GM19395 (cell line): ENCODE measurements at regions not wholly inside any gene's neighbourhood (a gene's known extent, or its start where the extent isn't known, plus 50 kb on each side); places are given as distances from the start of the nearest gene placed in this dataset.

Source experiments
- ATAC-seq: cut with Tn5 transposase; IDR thresholded peaks from one replicate; pipeline ENCODE4 v1.9.1; 2021; ENCODE audit warnings: mild to moderate bottlenecking, moderate library complexity; ENCODE audit not compliant: unreplicated experiment

DNA sequence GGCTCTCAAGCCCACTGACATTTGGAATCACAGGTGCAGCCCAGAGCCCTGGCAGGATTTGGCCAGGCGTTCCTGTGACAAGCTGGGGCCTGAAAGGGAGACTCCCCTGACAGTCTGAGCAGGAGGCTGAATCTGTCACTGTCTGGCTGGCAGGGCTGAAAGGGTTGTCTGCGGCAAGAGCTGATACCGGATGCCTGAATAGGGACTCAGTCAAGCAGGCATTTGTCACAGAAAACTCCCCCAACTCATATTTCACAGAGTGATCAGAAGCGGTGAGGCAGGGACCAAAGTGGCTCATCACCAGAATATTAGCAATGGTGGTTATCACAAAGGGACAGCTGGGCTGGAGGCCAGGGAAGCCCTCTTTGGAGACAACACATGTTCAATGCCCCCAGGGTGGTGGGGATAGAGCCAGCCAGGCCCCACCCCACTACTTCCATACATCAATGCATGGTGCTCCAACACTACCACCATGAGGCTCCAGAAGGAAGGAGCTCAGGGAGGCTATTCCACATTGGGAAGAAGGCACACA is 295.5 kb downstream of the DTWD2 start:
- ATAC-seq: no peak

DNA sequence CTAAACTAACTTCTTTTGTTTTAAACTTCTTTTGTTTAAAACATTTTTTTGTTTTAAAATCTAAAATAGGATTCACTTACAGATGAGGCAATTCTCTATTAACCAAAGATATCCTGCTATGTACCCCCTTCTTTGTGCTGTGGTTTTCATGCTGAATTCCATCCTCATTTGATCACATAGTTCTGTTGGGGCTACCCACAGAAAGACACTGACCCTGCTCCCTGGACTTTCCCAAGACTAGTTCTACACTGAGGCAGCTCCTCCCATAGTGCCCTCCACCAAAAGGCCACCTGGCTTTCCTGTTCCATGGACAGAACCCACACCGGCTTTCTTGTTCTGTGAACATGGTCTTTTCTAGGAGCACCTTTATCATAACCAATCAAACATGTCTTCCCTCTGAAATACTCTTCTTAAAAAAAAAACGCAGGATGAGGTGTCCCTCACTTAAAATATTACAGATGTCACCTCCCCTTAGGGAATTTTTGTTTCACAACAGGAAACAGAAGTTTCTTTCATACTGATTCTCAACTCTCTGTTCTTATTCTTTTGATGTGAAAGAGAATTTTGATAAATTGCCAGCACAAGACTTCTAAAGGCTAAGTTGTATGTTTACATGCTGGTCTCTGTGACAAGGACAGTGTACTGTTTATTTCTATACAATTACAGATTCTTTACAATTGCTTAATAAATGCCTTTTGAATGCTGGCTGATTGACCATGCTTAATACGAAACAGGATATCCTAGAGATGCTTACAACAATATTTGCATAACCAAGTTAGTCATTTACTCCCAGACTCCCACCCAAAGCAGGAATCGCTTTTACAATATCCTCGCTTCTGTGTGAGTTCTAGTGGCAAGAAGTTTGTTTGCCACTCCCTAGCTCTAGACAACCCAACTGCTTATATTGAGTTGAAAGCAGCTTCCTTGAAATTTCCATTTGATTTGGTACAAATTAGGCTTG is 300.4 kb downstream of the DTWD2 start:
- ATAC-seq: peak; percentile 70

DNA sequence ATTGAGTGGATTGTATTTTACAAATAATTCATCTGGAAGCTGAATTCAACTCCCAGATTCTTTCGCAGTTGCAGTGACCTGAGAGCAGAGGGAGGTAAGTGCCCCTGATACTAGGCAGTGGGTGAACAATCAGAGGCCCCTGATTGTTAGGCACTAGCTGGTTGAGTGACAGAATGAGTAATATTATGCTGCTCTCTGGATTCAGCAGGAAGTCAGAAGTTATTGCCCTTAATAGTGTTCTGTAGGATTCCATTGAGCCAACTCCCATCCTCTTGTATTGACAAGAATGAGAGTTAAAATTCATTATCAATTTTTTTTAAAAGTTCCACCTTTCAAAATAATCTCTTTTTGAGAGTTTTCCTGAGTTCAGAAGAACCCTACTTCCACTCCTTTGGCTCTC is 301.2 kb downstream of the DTWD2 start:
- ATAC-seq: no peak

DNA sequence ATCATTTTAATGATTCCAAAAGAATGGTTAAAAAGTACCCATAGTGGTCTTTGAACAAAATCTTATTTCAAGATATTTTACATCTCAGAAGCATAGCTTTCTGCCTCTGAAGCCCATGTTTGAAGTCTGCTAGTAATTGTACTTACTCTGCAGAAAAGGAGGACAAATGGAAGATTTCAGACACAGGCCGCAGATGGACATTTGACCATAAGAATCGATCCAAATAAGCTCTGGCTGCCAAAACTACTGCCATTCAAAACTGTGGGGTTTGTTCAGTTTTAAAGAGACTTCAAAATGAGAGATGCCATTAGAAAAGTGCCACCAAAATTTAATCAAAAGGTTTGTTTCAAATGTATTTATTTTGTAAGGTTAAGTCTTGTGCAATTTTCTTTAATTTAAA is 306.7 kb downstream of the DTWD2 start:
- ATAC-seq: no peak

DNA sequence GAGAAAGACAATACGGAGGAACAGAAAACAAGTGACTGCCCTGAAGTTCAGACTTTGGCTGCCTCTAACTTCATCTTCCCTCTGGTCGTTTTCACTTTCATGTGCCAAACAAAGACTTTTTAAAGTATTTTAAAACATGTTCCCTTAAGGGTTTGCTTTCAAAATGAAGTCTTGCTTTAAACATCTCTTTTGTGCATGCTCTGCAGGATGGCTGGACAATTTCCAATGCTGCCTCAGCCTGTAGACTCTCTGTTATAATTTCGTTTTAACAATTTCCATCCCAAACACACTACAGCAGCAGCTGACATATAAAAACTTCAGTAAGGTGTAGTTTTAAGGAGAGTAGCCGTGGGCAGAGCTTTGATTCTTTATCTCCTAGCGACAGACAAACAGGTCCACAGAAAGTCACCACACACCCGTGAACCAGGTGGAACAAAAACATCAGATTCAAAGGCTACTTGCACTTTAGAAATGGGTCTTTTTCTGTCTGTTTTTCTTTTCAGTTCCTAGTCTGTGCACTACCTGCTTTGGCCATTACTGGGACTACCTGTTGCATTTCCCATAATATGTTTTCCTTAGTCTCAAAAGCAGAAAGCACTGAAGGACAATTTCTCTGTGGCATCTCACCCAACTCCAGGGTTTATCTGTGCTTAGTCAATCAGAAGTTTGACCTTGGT is 308.9 kb downstream of the DTWD2 start:
- ATAC-seq: no peak

DNA sequence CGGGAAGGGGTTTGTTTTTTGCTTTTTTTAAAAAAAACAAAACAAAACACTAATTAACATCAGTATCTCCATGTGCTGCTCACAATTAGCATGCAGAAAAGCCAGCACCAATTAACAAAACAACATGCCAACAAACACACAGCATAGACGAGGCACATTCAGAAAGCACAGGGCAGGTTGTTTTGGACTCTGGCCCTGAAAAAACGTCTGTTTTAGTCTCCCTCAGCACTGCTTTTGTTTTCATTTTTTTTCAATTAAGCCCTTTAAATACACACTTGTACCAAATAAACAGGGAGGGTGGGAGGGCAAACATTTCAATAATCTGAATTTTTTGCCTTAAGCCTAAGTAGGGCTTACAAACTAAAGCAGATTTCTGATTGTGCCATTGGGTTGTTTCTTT is 309.6 kb downstream of the DTWD2 start:
- ATAC-seq: no peak

DNA sequence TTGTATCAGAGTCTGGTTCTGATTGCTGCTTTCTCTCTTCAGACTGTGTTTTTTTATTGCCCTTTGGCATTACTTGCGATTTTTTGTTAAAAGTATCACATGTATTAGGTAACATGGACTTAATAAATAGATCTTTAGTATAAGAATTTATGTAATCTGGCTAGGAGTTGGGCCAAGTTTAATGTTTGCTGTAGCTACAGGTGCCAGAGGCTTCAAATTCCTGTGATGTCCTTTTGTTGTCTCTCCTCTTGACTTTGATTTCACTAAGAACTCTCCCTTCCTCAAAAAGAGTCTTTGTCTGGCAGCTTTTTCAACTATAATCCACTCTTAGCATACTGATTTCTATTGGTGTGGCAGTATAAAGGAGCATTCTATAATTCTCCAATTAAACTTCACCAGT is 313.1 kb downstream of the DTWD2 start:
- ATAC-seq: no peak

DNA sequence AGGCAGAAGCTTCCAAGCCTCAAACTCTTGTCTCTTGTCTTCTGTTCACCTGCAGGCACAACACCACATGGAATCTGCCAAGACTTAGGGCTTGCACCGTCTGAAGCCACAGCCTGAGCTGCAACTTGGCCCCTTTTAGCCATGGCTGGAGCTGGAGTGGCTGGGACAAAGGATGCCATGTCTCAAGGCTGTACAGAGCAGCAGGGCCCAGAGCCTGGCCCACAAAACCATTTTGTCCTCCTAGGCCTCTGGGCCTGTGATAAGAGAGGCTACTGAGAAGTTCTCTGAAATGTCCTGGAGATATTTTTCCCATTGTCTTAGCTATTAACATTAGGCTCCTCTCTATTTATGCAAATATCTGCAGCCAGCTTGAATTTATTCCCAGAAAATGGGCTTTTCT is 330.8 kb downstream of the DTWD2 start:
- ATAC-seq: no peak

DNA sequence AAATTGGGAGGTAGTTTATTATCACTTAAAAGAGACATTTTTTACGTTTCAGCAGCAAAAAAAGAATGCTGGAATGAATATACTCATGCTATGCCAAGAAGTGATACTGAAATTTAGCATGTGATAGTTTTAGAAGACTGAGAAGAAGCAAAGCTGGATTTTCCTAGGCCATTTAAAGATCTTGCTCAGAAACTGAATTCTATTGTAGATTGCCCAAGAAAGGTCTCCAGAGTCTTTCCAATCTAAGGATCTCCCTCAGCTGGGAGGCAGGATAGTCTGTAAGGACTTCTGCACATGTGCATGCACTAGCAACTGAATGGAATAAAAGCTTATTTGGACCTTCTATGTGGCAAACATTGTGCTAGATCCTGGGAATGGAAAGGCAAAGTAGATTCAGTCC is 334.5 kb downstream of the DTWD2 start:
- no peak for ATAC-seq

DNA sequence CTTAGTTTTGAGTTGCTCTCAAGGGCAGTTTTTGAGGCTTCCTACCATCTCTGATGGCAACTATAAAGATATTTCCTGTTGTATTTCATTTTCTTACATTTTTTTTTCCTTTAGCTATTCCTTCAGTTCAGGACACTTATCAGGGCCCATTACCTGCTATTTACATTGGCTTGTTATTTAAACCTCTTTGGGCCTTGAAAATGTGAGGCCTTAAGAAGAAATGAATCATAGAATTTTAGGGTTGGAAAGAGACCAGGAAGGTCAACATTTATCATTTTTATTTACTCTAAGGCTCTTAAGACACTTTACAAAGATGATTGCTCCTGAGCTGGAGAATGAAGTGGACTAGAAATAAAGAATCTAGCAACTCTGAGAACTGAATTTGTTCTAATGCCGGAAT is 335.2 kb downstream of the DTWD2 start:
- no peak for ATAC-seq

DNA sequence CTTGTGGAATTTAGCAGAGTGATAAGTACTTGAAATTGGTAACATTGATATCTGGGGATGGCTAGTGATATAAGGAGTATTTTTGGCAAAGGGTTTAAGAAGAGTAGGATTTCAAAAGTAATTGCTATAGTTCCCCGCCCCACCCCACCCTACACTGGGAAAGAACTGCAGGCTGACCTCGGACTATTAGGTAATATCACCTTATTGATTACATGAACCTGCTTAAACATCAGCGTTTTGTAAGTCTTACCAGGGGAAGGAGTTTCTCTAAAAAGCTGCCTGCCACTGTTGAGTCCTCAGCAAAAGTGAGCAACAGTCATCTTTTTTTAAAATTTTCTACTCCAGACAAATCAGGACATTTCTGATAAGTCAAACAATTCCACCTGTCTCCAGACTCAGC is 337.3 kb downstream of the DTWD2 start:
- ATAC-seq: no peak

DNA sequence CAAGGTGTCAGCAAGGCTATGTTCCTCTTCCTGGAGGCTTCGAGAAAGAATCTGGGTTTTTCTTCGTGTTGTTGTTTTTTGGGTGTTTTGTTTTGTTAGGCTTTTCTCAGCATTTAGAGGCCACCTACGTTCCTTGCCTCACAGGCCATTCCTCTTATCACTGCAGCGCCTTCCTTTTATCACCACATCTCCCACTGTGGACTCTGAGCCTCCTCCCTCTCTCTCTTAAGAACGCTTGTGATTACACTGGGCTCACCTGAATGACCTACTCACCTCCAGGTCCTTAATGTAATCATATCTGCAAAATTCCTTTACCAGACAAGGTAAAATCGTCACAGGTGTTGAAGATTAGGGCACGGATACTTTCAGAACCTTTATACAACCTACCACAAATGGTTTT is 340.8 kb downstream of the DTWD2 start:
- no peak for ATAC-seq

DNA sequence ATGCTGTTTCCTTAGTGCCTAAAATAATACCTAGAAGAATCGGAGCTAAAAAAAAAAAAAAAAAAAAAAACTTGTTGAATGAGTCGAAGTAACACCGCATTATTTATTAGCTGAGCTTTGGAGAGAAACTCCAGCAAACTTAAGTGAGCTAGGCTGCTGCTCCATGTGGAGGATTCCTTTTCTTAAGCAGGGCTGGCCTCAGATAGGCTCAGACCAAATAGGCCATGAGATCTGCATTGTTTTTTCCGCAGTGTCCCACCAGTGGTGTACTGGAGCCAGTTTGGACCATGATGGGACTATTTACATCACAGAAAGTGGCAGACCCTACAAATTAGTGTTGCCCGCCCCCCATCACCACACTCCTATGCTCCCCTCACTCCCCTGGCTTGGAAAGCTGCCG is 341.4 kb downstream of the DTWD2 start:
- no peak for ATAC-seq

DNA sequence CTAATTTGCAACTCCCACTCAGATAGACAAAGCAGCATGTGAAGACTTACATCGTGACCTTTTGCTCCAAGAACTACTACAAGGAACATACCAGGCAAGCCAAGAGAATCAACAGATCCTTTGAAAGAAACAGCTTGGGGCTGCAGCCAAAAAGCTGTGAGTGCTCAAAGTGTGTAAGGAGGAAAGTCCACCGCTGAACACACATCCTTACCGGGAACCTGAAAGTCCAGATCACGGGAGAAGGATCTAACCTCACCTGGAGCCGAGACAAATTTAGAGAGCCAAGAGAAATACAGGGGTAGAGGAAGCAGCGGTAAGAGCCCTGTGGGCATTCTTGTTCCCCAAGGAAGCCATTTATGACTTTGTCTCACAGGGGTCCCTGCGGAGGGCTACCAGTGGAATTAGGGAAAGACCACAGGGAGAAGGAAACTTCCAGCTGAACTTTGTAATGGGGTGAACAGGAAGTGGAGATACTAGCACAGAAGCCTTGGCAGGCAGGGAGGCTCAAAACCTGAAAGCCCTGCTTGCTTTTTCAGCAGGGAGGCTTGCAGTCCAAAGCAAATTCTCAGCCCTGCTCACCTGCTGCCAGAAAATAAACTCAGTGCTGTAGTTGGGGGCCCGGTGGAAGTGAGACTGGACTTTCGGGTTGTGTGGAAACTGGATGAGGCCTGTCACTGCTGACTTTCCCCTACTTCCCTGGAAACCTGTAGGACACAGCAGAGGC is 350.2 kb downstream of the DTWD2 start:
- ATAC-seq: no peak

DNA sequence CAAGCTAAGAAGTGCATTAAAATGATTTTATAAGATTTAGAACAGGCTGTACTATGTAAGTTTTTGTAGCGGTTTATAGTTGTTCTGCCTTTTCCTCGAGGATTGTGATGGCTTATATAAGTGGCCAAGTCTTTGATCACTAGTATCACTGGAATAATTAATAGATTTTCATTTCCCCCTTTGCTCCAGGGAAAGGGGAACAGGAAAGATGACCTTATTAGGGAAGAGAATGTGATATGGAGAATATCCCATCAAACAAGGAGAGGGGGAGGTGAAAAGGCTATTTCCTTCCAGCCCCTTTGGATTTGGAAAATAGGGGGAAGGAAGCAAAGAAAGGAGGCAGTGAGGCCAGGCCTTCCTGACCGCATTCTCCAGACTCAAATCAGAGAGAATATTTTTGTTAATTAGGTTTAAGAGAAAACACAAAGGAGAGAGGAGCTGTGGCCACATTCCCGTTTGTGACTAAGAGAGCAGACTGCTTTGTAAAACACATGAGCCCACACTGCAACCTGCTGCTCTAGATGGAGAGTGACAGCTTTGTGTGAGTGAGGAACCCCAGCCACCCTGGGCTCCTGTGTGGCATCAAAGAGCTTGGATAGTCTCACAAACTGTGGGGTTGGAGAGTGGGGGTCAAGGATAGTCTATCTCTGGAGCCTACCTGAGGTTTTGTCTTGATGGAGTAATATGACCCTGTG is 359.5 kb downstream of the DTWD2 start:
- no peak for ATAC-seq

DNA sequence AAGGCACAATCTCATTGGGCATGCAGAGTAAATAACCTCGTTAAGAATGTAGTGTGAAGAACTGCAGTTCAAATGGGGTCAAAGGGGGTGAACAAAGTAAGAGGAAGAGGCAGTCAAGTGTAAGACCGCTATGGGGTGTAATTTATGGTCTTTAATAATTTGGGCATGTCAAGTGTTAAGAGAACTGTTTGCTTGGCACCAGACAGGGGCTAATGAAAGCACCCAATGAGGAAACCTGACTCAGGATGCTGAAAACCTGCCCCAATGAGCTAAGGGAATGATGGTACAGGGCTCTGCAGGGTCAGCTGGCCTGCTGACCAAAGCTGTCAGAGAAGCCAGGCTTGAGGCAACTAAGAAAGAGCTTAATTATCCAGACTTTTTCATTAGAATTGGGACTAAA is 368.1 kb downstream of the DTWD2 start:
- ATAC-seq: no peak

DNA sequence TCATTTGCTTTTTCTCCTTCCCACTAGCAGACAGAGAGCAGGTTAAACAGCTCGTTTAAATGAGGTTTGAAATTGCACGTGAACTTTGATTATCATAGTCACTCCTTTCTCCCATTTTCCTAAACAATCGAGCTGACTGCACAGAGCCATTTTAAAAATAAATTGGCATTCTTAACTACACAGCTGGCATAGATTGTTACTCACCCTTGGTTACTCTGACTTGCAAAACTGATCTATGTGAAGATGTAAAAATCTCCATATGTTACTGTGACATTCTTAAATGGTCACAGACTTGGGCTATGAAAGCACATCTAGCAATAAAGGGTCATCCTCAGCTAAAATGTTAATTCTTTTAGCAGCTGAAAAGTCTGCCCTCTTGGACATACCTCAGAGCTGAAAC is 368.5 kb downstream of the DTWD2 start:
- no peak for ATAC-seq

DNA sequence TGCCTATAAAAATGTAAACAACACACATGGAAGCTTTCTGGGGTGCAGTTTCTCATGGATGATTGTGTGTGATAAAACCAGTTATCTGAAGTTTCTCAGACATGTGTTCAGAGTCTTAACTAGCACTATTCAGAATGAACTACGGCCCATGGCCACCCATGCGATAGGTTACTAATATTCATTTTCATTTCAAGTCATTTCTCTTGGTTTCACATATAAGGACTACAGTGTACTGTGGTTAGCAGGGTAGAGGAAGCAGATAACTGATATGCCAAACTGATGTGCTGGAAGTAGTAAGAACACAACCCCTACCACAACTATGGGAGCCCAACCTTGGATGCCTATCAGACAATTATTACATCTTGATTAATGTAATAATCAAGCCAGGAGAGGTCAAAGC is 372.1 kb downstream of the DTWD2 start:
- ATAC-seq: peak; percentile 68

DNA sequence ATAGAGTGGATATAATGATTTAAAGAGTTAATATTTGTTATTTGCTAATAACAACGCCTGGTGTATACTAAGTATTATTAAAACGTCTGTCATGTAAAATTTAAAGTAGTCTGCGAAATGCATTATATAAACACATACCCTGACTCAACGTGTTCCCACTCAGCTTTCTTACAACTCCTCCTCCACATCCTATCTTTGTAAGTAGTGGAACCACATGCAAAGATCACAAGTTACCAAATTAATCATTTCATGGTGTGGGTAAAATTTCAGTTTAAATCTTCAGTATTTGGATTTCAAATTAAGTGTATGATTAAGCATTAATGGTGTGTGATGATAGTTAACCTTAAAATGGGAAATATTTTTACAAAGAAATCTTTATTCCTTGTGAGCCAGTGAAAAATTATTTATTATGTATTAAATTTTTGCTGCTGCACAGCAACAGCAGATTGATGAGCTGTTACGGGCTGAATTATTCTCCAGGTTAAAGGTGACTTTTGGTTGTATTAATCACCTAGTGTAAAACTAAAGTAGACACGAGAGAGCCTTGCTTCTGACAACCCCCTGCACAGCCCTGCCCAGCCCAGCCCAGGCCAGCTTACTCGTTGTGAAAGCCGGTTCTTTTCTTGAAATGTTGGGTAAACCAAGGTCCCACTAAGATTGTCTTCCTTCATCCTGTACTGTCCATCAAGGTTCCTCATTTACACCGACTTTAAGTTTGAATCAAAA is 373.5 kb downstream of the DTWD2 start:
- ATAC-seq: no peak

DNA sequence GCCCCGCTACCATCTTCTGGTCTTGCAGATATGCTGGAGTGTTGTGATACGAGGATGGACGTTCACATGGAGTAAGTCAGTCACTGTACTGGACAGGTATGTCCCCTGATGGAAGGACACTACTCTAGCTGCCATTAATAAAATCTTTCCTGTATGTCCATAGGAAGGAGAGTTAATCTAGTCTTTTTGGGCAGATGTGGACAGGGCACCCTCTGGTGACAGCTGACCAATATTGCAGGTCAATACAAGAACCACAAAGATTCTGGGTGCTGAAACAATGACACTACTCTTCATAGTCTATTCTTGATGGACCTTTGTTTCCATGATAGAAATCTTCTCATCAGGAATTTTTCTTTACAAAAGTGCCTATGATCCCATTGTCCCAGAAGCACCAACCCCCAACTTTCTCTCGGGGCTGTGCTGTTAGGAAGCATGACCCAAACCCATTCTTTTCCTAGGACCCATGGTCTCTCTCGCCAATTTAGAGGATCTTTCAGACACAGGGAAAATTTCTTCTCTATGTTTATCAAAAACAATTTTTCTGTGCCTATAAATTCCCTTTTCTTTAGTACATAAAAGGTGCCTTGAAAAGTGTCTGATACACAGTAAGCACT is 376.9 kb downstream of the DTWD2 start:
- peak; percentile 62 for ATAC-seq
